H9 (cell line): ENCODE measurements at regions not wholly inside any gene's neighbourhood (a gene's known extent, or its start where the extent isn't known, plus 50 kb on each side); places are given as distances from the start of the nearest gene placed in this dataset.

ENCODE experiments used
- DNase-seq: peaks from one replicate; pipeline ENCODE4 v3.0.0-alpha.2; 2017
- H2AFZ ChIP-seq: one replicate; pipeline ENCODE4 v1.6.1; 2013; ENCODE audit warnings: mild to moderate bottlenecking, low read length, control low read depth, moderate library complexity
- H2AK5ac ChIP-seq: 2 replicates; pipeline ENCODE4 v1.6.1; 2013; ENCODE audit warnings: low read length, control low read depth, mixed read lengths; ENCODE audit not compliant: insufficient read length
- H2BK120ac ChIP-seq: one replicate; pipeline ENCODE4 v1.6.1; 2013; ENCODE audit warnings: low read depth, mild to moderate bottlenecking, low read length, control low read depth, inconsistent platforms; ENCODE audit not compliant: poor library complexity, severe bottlenecking
- H2BK12ac ChIP-seq: 2 replicates; pipeline ENCODE4 v1.6.1; 2013; ENCODE audit warnings: low read length, control low read depth, mixed read lengths, low read depth; ENCODE audit not compliant: insufficient read length
- H2BK15ac ChIP-seq: 2 replicates; pipeline ENCODE4 v1.6.1; 2013; ENCODE audit warnings: low read depth, low read length, control low read depth
- H2BK20ac ChIP-seq: one replicate; pipeline ENCODE4 v1.6.1; 2013; ENCODE audit warnings: low read depth, mild to moderate bottlenecking, low read length, control low read depth, inconsistent platforms; ENCODE audit not compliant: poor library complexity, severe bottlenecking
- H2BK5ac ChIP-seq: 2 replicates; pipeline ENCODE4 v1.6.1; 2013; ENCODE audit warnings: low read length, control low read depth, mixed read lengths; ENCODE audit not compliant: insufficient read length
- H3K14ac ChIP-seq: 2 replicates; pipeline ENCODE4 v1.6.1; 2013; ENCODE audit warnings: low read length, control low read depth; ENCODE audit not compliant: insufficient read depth
- H3K18ac ChIP-seq: 2 replicates; pipeline ENCODE4 v1.6.1; 2013; ENCODE audit warnings: low read depth, mild to moderate bottlenecking, mixed read lengths, low read length, control low read depth; ENCODE audit not compliant: insufficient read length
- H3K23ac ChIP-seq: 2 replicates; pipeline ENCODE4 v1.6.1; 2013; ENCODE audit warnings: low read length, control low read depth, mixed read lengths, low read depth; ENCODE audit not compliant: insufficient read length
- H3K23me2 ChIP-seq: 2 replicates; pipeline ENCODE4 v1.6.1; 2013; ENCODE audit warnings: low read depth, mild to moderate bottlenecking, mixed read lengths, low read length, control low read depth; ENCODE audit not compliant: insufficient read length, poor library complexity, severe bottlenecking
- H3K27ac ChIP-seq: 2 replicates; pipeline ENCODE4 v1.5.1; 2013; ENCODE audit warnings: low read length, control low read depth, mixed read lengths, low read depth; ENCODE audit not compliant: insufficient read length
- H3K27me3 ChIP-seq: 2 replicates; pipeline ENCODE4 v1.6.1; 2013; ENCODE audit warnings: low read length, control low read depth, inconsistent platforms; ENCODE audit not compliant: insufficient read depth
- H3K4ac ChIP-seq: 2 replicates; pipeline ENCODE4 v1.6.1; 2013; ENCODE audit warnings: low read depth, mild to moderate bottlenecking, control low read depth, inconsistent platforms, low read length, moderate library complexity
- H3K4me1 ChIP-seq: 2 replicates; pipeline ENCODE4 v1.6.1; 2013; ENCODE audit warnings: low read length, control low read depth, inconsistent platforms; ENCODE audit not compliant: insufficient read depth
- H3K4me2 ChIP-seq: 2 replicates; pipeline ENCODE4 v1.6.1; 2013; ENCODE audit warnings: low read length, control low read depth, mixed read lengths; ENCODE audit not compliant: insufficient read length, insufficient read depth
- H3K56ac ChIP-seq: 2 replicates; pipeline ENCODE4 v1.6.1; 2013; ENCODE audit warnings: low read depth, mild to moderate bottlenecking, mixed read lengths, low read length, control low read depth; ENCODE audit not compliant: insufficient read length
- H3K79me1 ChIP-seq: 2 replicates; pipeline ENCODE4 v1.6.1; 2013; ENCODE audit warnings: low read depth, mild to moderate bottlenecking, moderate library complexity, low read length, control low read depth, inconsistent platforms; ENCODE audit not compliant: insufficient read depth, poor library complexity, severe bottlenecking
- H3K79me2 ChIP-seq: 2 replicates; pipeline ENCODE4 v1.6.1; 2013; ENCODE audit warnings: low read length, control low read depth, inconsistent platforms; ENCODE audit not compliant: insufficient read depth
- H3K9ac ChIP-seq: 2 replicates; pipeline ENCODE4 v1.6.1; 2013; ENCODE audit warnings: low read length, control low read depth, mixed read lengths; ENCODE audit not compliant: insufficient read length; ENCODE audit errors: extremely low read depth
- H3K9me3 ChIP-seq: one replicate; pipeline ENCODE4 v1.6.1; 2013; ENCODE audit warnings: low read depth, low read length, inconsistent platforms; ENCODE audit not compliant: control insufficient read depth
- H3T11ph ChIP-seq: one replicate; pipeline ENCODE4 v1.6.1; 2013; ENCODE audit warnings: mild to moderate bottlenecking, low read length, control low read depth, inconsistent platforms
- H4K20me1 ChIP-seq: one replicate; pipeline ENCODE4 v1.6.1; 2013; ENCODE audit not compliant: control insufficient read depth, insufficient read length, insufficient read depth
- H4K5ac ChIP-seq: 2 replicates; pipeline ENCODE4 v1.6.1; 2013; ENCODE audit warnings: low read depth, mild to moderate bottlenecking, mixed read lengths, low read length, control low read depth; ENCODE audit not compliant: insufficient read length
- H4K8ac ChIP-seq: replicated peaks from 2 replicates; pipeline ENCODE4 v1.6.1; 2013; ENCODE audit warnings: low read length, control low read depth, mixed read lengths, low read depth; ENCODE audit not compliant: insufficient read length
- H4K91ac ChIP-seq: 2 replicates; pipeline ENCODE4 v1.6.1; 2013; ENCODE audit warnings: low read depth, mild to moderate bottlenecking, moderate library complexity, mixed read lengths, low read length, control low read depth; ENCODE audit not compliant: insufficient read length
- H3K27ac Mint-ChIP-seq, 3 experiments: 2 replicates in 2 of 3; 3 replicates in 1 of 3; pipeline ENCODE4 v1.8.0; 2020 to 2021; ENCODE audit warnings: mixed read lengths in 3 of 3, mild to moderate bottlenecking in 1 of 3, moderate library complexity in 1 of 3
- H3K27me3 Mint-ChIP-seq: 2 replicates; pipeline ENCODE4 v1.8.0; 2021; ENCODE audit warnings: low read depth, mild to moderate bottlenecking, moderate library complexity, mixed read lengths
- H3K36me3 Mint-ChIP-seq, 3 experiments: 2 replicates in 2 of 3; 3 replicates in 1 of 3; pipeline ENCODE4 v1.8.0; 2020 to 2021; ENCODE audit warnings: low read depth in 3 of 3, mixed read lengths in 3 of 3; ENCODE audit not compliant: insufficient read depth in 1 of 3
- H3K4me1 Mint-ChIP-seq, 2 experiments: 2 replicates each; pipeline ENCODE4 v1.8.0; 2020; ENCODE audit warnings: mixed read lengths in 2 of 2
- H3K4me3 Mint-ChIP-seq, 2 experiments: 2 replicates in 1 of 2; 3 replicates in 1 of 2; pipeline ENCODE4 v1.8.0; 2020 to 2021; ENCODE audit warnings: mild to moderate bottlenecking in 2 of 2, mixed read lengths in 2 of 2, moderate library complexity in 1 of 2
- H3K9me3 Mint-ChIP-seq, 2 experiments: 2 replicates in 1 of 2; 3 replicates in 1 of 2; pipeline ENCODE4 v1.8.0; 2020; ENCODE audit warnings: mild to moderate bottlenecking in 2 of 2, mixed read lengths in 2 of 2, moderate library complexity in 1 of 2
- CTCF ChIP-seq: fragments of 200-600 bp; sonication (generic); conservative IDR thresholded peaks from 3 replicates; pipeline ENCODE4 v1.8.0; 2021; ENCODE audit warnings: antibody characterized with exemption, mild to moderate bottlenecking
- WGBS: extraction: QIAGEN DNeasy Blood & Tissue Kit; methylation state at CpG from one replicate; pipeline ENCODE4 v1.1.7; 2013; ENCODE audit warnings: missing lambda C conversion rate, low lambda C conversion rate, mixed read lengths; ENCODE audit not compliant: insufficient read length; ENCODE audit errors: extremely low coverage; 5-methylcytosine and 5-hydroxymethylcytosine counted together

DNA sequence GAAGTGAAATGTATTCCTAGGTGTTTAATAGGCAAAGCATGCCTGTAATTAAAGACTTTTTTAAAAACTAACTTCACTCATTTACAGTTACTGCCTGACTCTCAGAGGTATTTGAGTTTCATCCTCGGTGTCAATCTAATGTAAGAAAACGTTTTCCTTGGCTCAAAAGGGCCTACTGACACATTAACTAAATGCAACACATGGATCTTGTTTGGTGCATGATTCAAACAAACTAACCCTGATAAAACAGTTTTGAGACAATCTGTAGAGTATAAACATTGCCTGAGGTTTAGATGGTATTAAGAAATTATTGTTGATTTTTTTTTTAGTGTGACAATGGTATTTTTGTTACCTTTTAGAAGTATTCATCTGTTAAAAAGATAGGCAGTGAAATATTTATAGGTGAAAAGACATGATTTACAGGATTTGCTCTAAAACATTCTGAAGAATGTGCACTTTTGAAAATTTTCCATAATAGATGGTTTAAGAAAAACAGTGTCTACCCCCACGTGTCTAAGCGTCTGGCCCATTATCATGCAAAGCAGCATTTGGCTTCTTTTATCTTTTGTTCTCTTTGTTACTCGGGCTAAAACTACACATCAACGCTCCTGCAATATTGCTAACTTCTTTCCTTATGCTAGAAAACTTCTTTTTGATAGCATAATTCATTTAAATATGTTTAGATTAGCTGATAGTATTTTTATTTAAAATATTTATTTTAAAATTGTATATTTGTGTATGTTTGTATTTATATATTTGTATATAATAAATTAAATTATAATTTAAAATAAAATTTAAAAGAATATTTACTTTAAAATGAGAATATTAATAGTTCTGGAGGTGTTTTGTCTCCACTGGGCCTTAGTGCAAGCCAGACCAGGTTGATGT lies 160.2 kb upstream of the NDUFV2 start:
- Histone ChIP-seq H3K18ac (no peak overlapping the region), H4K5ac (no peak overlapping the region), H3K14ac (no peak overlapping the region), H3K27ac (no peak overlapping the region), H4K91ac (no peak overlapping the region), H3K9ac (no peak overlapping the region), H3K23me2 (no peaks in the 10 kb centered on the region), H2BK15ac (no peak overlapping the region), H3K56ac (no peak overlapping the region), H2BK20ac (no peak overlapping the region), H3K23ac (no peak overlapping the region), H2AFZ (no peak overlapping the region), H3K27me3 (no peaks in the 10 kb centered on the region), H4K20me1 (no peaks in the 10 kb centered on the region), H2BK5ac (no peak overlapping the region), H2AK5ac (no peak overlapping the region), H3K4me1 (peaks cover 8% of the 10 kb centered on the region; the same call in 1 of the 2 replicates), H4K8ac (no peak overlapping the region), H3T11ph (no peak overlapping the region), H3K79me2 (no peaks in the 10 kb centered on the region), H3K4me2 (no peak overlapping the region), H2BK120ac (no peak overlapping the region), H3K4ac (no peak overlapping the region), H2BK12ac (no peak overlapping the region), H3K79me1 (no peaks in the 10 kb centered on the region), H3K9me3 (no peaks in the 10 kb centered on the region)
- peaks cover 3 to 11% (median 3%) of the 10 kb centered on the region in 3 experiments; a peak in 5 of 7 replicates for H3K36me3 Mint-ChIP-seq
- peaks cover 8 to 10% of the 10 kb centered on the region in 2 experiments for H3K9me3 Mint-ChIP-seq
- no peak for DNase-seq
- no peak for TF ChIP-seq CTCF
- H3K4me1 Mint-ChIP-seq, result peaks cover 69 to 76% of the 10 kb centered on the region in 2 experiments
- WGBS, result no CpG with 5 or more reads among the region's 6 CpGs
- no peak overlapping the region; a peak in 2 of 7 replicates for H3K27ac Mint-ChIP-seq
- H3K27me3 Mint-ChIP-seq, result peaks cover 6% of the 10 kb centered on the region
- H3K4me3 Mint-ChIP-seq, result no peak overlapping the region
